ENCODE measurements at regions not wholly inside any gene's neighbourhood (a gene's known extent, or its start where the extent isn't known, plus 50 kb on each side); places are given as distances from the start of the nearest gene placed in this dataset.

GRCh38 chr2:223457301-223457700 lies 144.9 kb downstream of the SCG2 start:
- Histone ChIP-seq H2AK5ac (ENCODE audit: insufficient read length, low read length) (no peak overlapping the region), H2BK12ac (ENCODE audit: insufficient read length, low read depth, low read length) (no peak overlapping the region), H4K5ac (ENCODE audit: insufficient read length, low read depth, low read length) (no peak overlapping the region), H3K9me3 (ENCODE audit: control insufficient read depth, low read depth, low read length) (no peaks in the 10 kb centered on the region), H3T11ph (ENCODE audit: low read length) (no peak overlapping the region), H4K8ac (replicated peaks; ENCODE audit: insufficient read length, low read depth, low read length) (no peak overlapping the region), H3K27me3 (ENCODE audit: insufficient read depth, low read length) (no peaks in the 10 kb centered on the region), H3K27ac (ENCODE audit: insufficient read length, low read depth, low read length) (no peak overlapping the region), H4K20me1 (ENCODE audit: control insufficient read depth, insufficient read depth, insufficient read length) (no peaks in the 10 kb centered on the region), H3K4ac (ENCODE audit: low read depth, low read length) (no peak overlapping the region), H2BK5ac (ENCODE audit: insufficient read length, low read length) (no peak overlapping the region), H3K23me2 (ENCODE audit: insufficient read length, low read depth, low read length, poor library complexity, severe bottlenecking) (no peaks in the 10 kb centered on the region), H3K9ac (ENCODE audit: extremely low read depth, insufficient read length, low read length) (no peak overlapping the region), H3K23ac (ENCODE audit: insufficient read length, low read depth, low read length) (no peak overlapping the region), H4K91ac (ENCODE audit: insufficient read length, low read depth, low read length) (no peak overlapping the region), H2BK120ac (ENCODE audit: low read depth, low read length, poor library complexity, severe bottlenecking) (no peak overlapping the region), H3K4me2 (ENCODE audit: insufficient read depth, insufficient read length, low read length) (no peak overlapping the region), H3K18ac (ENCODE audit: insufficient read length, low read depth, low read length) (no peak overlapping the region), H3K79me1 (ENCODE audit: insufficient read depth, low read depth, low read length, poor library complexity, severe bottlenecking) (no peaks in the 10 kb centered on the region), H2BK20ac (ENCODE audit: low read depth, low read length, poor library complexity, severe bottlenecking) (no peak overlapping the region), H2AFZ (ENCODE audit: low read length) (no peak overlapping the region), H2BK15ac (ENCODE audit: low read depth, low read length) (no peak overlapping the region), H3K79me2 (ENCODE audit: insufficient read depth, low read length) (no peaks in the 10 kb centered on the region), H3K14ac (ENCODE audit: insufficient read depth, low read length) (no peak overlapping the region), H3K56ac (ENCODE audit: insufficient read length, low read depth, low read length) (no peak overlapping the region), H3K4me1 (ENCODE audit: insufficient read depth, low read length) (no peaks in the 10 kb centered on the region)
- peaks cover 0 to 5% (median under 1%) of the 10 kb centered on the region in 3 experiments; a peak in 4 of 7 replicates for H3K36me3 Mint-ChIP-seq (ENCODE audit: insufficient read depth in 1 of 3, low read depth in 3 of 3)
- no peak overlapping the region for H3K4me3 Mint-ChIP-seq
- no peak for DNase-seq
- WGBS (ENCODE audit: extremely low coverage, insufficient read length, low lambda C conversion rate) = 100% methylated on average over 1 of the region's 2 CpGs
- peaks cover 9% of the 10 kb centered on the region in 2 experiments for H3K9me3 Mint-ChIP-seq
- H3K4me1 Mint-ChIP-seq = no peaks in the 10 kb centered on the region
- peaks cover 23% of the 10 kb centered on the region for H3K27me3 Mint-ChIP-seq (ENCODE audit: low read depth)
- H3K27ac Mint-ChIP-seq = no peak overlapping the region
- TF ChIP-seq CTCF (conservative IDR thresholded peaks at IDR 0.05) = no peak

Data from H9 (cell line).